ENCODE measurements at regions not wholly inside any gene's neighbourhood (a gene's known extent, or its start where the extent isn't known, plus 50 kb on each side); places are given as distances from the start of the nearest gene placed in this dataset.

DNA sequence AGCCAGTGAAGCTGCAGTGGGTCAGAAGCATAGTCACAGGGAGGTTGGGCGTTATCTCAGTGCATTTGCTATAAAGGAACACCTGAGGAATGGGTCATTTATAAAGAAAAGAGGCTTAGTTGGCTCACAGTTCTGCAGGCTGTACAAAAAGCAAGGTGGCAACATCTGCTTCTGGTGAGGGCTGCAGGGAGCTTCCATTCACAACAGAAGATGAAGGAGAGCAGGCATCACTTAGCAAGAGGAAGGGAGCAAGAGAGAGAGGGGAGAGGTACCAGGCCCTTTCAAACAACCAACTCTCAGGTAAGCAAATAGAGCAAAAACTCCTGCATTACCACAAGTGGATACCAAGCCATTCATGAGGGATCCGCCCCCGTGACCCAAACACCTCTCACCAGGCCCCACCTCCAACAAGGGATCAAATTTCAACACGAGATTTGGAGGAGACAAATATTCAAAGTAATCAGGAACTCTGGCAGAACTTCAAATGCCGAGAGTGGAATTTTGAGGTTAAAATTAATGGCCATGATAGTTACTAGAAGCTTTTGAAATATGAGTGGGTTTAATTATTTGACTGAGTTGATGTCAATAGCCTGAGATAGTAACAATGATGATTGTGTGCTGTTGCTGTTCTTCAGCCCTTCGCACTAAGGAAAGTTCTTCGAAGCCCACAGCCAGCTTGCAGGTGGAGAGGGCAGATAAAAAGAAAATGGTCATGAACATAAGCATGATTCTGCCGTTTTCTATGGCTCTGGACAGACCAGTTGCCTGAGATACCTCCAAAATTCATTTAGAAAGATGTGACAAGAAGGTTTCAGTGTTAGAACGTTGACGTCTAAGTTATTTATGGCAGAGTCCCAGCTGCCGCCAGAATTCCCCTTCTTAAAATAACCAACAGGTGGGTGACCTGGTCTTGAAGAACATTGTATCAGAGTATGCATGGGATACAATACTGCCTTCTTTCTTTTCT lies 55.3 kb upstream of the ADTRP start:
- TF ChIP-seq, protein P1, sequence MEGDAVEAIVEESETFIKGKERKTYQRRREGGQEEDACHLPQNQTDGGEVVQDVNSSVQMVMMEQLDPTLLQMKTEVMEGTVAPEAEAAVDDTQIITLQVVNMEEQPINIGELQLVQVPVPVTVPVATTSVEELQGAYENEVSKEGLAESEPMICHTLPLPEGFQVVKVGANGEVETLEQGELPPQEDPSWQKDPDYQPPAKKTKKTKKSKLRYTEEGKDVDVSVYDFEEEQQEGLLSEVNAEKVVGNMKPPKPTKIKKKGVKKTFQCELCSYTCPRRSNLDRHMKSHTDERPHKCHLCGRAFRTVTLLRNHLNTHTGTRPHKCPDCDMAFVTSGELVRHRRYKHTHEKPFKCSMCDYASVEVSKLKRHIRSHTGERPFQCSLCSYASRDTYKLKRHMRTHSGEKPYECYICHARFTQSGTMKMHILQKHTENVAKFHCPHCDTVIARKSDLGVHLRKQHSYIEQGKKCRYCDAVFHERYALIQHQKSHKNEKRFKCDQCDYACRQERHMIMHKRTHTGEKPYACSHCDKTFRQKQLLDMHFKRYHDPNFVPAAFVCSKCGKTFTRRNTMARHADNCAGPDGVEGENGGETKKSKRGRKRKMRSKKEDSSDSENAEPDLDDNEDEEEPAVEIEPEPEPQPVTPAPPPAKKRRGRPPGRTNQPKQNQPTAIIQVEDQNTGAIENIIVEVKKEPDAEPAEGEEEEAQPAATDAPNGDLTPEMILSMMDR (IDR thresholded peaks at IDR 0.05): no peak
- no peak for TF ChIP-seq POLR2A (IDR thresholded peaks at IDR 0.05)
